SK-N-SH treated with all-trans-retinoic acid at 6 μM for 48 hours (cell line): ENCODE measurements at regions not wholly inside any gene's neighbourhood (a gene's known extent, or its start where the extent isn't known, plus 50 kb on each side); places are given as distances from the start of the nearest gene placed in this dataset.

Experiments used
- ATAC-seq: fragments of 200-7000 bp; cut with Tn5 transposase; 3 replicates; pipeline ENCODE4 v1.9.1; 2020; ENCODE audit warnings: mild to moderate bottlenecking, moderate library complexity
- ARNTL ChIP-seq: fragments of 450-650 bp; formaldehyde crosslinking; IDR thresholded peaks from 2 replicates; pipeline ENCODE4 v1.5.0; 2020; ENCODE audit warnings: low read depth, mild to moderate bottlenecking, moderate library complexity, borderline replicate concordance
- BACH2 ChIP-seq: fragments of 250-450 bp; sonication (Bioruptor Pico); IDR thresholded peaks from 2 replicates; pipeline ENCODE4 v1.9.0; 2021; ENCODE audit warnings: mild to moderate bottlenecking, borderline replicate concordance
- CSDC2 ChIP-seq: fragments of 250-450 bp; sonication (Bioruptor Pico); IDR thresholded peaks from 2 replicates; pipeline ENCODE4 v1.5.0; 2020; ENCODE audit warnings: mild to moderate bottlenecking, moderate library complexity
- CSRNP3 ChIP-seq: fragments of 250-450 bp; sonication (Bioruptor Pico); IDR thresholded peaks from 2 replicates; pipeline ENCODE4 v1.5.1; 2021; ENCODE audit warnings: mild to moderate bottlenecking, moderate library complexity
- ESRRG ChIP-seq: fragments of 250-450 bp; sonication (Bioruptor Pico); IDR thresholded peaks from 2 replicates; pipeline ENCODE4 v1.6.1; 2021; ENCODE audit warnings: mild to moderate bottlenecking
- GLIS3 ChIP-seq: fragments of 250-450 bp; sonication (Bioruptor Pico); IDR thresholded peaks from 2 replicates; pipeline ENCODE4 v1.5.0; 2020; ENCODE audit warnings: mild to moderate bottlenecking, moderate library complexity
- ISL1 ChIP-seq: fragments of 250-450 bp; sonication (Bioruptor Pico); IDR thresholded peaks from 2 replicates; pipeline ENCODE4 v2.1.2; 2022; ENCODE audit warnings: mild to moderate bottlenecking, moderate library complexity
- OSR1 ChIP-seq: fragments of 250-450 bp; sonication (Bioruptor Pico); IDR thresholded peaks from 2 replicates; pipeline ENCODE4 v1.8.0; 2022; ENCODE audit warnings: moderate library complexity, mild to moderate bottlenecking, inconsistent platforms
- PATZ1 ChIP-seq: fragments of 250-450 bp; sonication (Bioruptor Pico); IDR thresholded peaks from 2 replicates; pipeline ENCODE4 v1.8.0; 2020; ENCODE audit warnings: mild to moderate bottlenecking, moderate library complexity, borderline replicate concordance
- RARB ChIP-seq: fragments of 250-450 bp; sonication (Bioruptor Pico); IDR thresholded peaks from 2 replicates; pipeline ENCODE4 v1.8.0; 2021; ENCODE audit warnings: mild to moderate bottlenecking, moderate library complexity
- SNAI2 ChIP-seq: fragments of 250-450 bp; sonication (Bioruptor Pico); IDR thresholded peaks from 2 replicates; pipeline ENCODE4 v1.5.0; 2020; ENCODE audit warnings: mild to moderate bottlenecking, moderate library complexity
- TCF4 ChIP-seq: fragments of 250-450 bp; sonication (Bioruptor Pico); IDR thresholded peaks from 2 replicates; pipeline ENCODE4 v1.8.0; 2021; ENCODE audit warnings: mild to moderate bottlenecking, moderate library complexity, borderline replicate concordance
- TOX ChIP-seq: fragments of 250-450 bp; sonication (Bioruptor Pico); IDR thresholded peaks from 2 replicates; pipeline ENCODE4 v1.8.0; 2021; ENCODE audit warnings: mild to moderate bottlenecking, moderate library complexity, borderline replicate concordance
- TSHZ2 ChIP-seq: fragments of 250-450 bp; sonication (Bioruptor Pico); IDR thresholded peaks from 2 replicates; pipeline ENCODE4 v1.5.0; 2020; ENCODE audit warnings: mild to moderate bottlenecking, moderate library complexity
- ZFP3 ChIP-seq: fragments of 250-450 bp; sonication (Bioruptor Pico); IDR thresholded peaks from 2 replicates; pipeline ENCODE4 v1.5.0; 2020; ENCODE audit warnings: mild to moderate bottlenecking, moderate library complexity
- ZFP30 ChIP-seq: fragments of 450-650 bp; formaldehyde crosslinking; IDR thresholded peaks from 2 replicates; pipeline ENCODE4 v1.5.0; 2022; ENCODE audit warnings: mild to moderate bottlenecking, moderate library complexity
- ZNF565 ChIP-seq: fragments of 450-650 bp; formaldehyde crosslinking; conservative IDR thresholded peaks from 2 replicates; pipeline ENCODE4 v1.5.0; 2020; ENCODE audit warnings: low read depth, mild to moderate bottlenecking, moderate library complexity
- ZNF70 ChIP-seq: fragments of 450-650 bp; formaldehyde crosslinking; IDR thresholded peaks from 2 replicates; pipeline ENCODE4 v1.5.0; 2020; ENCODE audit warnings: mild to moderate bottlenecking, moderate library complexity
- ZNF8 ChIP-seq: fragments of 450-650 bp; formaldehyde crosslinking; IDR thresholded peaks from 2 replicates; pipeline ENCODE4 v1.5.0; 2020; ENCODE audit warnings: mild to moderate bottlenecking, moderate library complexity

GRCh38 chr17:12422651-12423050 is 243.0 kb upstream of the MYOCD start:
- TF ChIP-seq TCF4 (CRISPR knock-in tag) (no peak), PATZ1 (CRISPR knock-in tag) (no peak)
- ATAC-seq, result no peak

GRCh38 chr17:12423337-12423736 is 242.4 kb upstream of the MYOCD start:
- TF ChIP-seq ZFP30 (no peak), BACH2 (CRISPR knock-in tag) (no peak), ESRRG (CRISPR knock-in tag) (no peak)
- ATAC-seq, result no peak

GRCh38 chr17:12429116-12429515 is 236.6 kb upstream of the MYOCD start:
- no peak for TF ChIP-seq ARNTL (CRISPR knock-in tag)
- no peak for TF ChIP-seq ISL1
- TF ChIP-seq CSDC2 (CRISPR knock-in tag), result no peak
- TF ChIP-seq ZFP30, result no peak
- TF ChIP-seq BACH2 (CRISPR knock-in tag), result no peak
- no peak for TF ChIP-seq ZNF70
- no peak for TF ChIP-seq TCF4 (CRISPR knock-in tag)
- TF ChIP-seq ZFP3 (CRISPR knock-in tag), result no peak
- TF ChIP-seq SNAI2, result no peak
- TF ChIP-seq OSR1 (CRISPR knock-in tag), result no peak
- TF ChIP-seq CSRNP3 (CRISPR knock-in tag), result no peak
- no peak for TF ChIP-seq TOX (CRISPR knock-in tag)
- TF ChIP-seq ZNF8 (CRISPR knock-in tag), result no peak
- TF ChIP-seq GLIS3 (CRISPR knock-in tag), result no peak
- no peak for TF ChIP-seq TSHZ2 (CRISPR knock-in tag)
- ATAC-seq, result no peak

GRCh38 chr17:12431188-12431587 is 234.5 kb upstream of the MYOCD start:
- no peak for ATAC-seq
- TF ChIP-seq SNAI2 (no peak), GLIS3 (CRISPR knock-in tag) (no peak), CSRNP3 (CRISPR knock-in tag) (no peak), CSDC2 (CRISPR knock-in tag) (no peak), ISL1 (no peak), ESRRG (CRISPR knock-in tag) (no peak), RARB (CRISPR knock-in tag) (no peak), ARNTL (CRISPR knock-in tag) (no peak), TOX (CRISPR knock-in tag) (no peak), ZFP3 (CRISPR knock-in tag) (no peak), ZNF565 (CRISPR knock-in tag) (no peak), ZFP30 (no peak), BACH2 (CRISPR knock-in tag) (no peak), PATZ1 (CRISPR knock-in tag) (no peak), TSHZ2 (CRISPR knock-in tag) (no peak), ZNF8 (CRISPR knock-in tag) (no peak), ZNF70 (no peak)
- TF ChIP-seq, all 23 proteins: peak for 0
